ENCODE measurements at regions not wholly inside any gene's neighbourhood (a gene's known extent, or its start where the extent isn't known, plus 50 kb on each side); places are given as distances from the start of the nearest gene placed in this dataset.

- TF ChIP-seq POLR2A (IDR thresholded peaks at IDR 0.05) = no peak
- TF ChIP-seq, protein P1, sequence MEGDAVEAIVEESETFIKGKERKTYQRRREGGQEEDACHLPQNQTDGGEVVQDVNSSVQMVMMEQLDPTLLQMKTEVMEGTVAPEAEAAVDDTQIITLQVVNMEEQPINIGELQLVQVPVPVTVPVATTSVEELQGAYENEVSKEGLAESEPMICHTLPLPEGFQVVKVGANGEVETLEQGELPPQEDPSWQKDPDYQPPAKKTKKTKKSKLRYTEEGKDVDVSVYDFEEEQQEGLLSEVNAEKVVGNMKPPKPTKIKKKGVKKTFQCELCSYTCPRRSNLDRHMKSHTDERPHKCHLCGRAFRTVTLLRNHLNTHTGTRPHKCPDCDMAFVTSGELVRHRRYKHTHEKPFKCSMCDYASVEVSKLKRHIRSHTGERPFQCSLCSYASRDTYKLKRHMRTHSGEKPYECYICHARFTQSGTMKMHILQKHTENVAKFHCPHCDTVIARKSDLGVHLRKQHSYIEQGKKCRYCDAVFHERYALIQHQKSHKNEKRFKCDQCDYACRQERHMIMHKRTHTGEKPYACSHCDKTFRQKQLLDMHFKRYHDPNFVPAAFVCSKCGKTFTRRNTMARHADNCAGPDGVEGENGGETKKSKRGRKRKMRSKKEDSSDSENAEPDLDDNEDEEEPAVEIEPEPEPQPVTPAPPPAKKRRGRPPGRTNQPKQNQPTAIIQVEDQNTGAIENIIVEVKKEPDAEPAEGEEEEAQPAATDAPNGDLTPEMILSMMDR (IDR thresholded peaks at IDR 0.05) = no peak
These were observed 316.0 kb upstream of the ARGLU1 start for GRCh38 chr13:106883976-106884375.

Measured in thyroid gland (tissue), 4 donors.